WTC11 (cell line): ENCODE measurements at regions not wholly inside any gene's neighbourhood (a gene's known extent, or its start where the extent isn't known, plus 50 kb on each side); places are given as distances from the start of the nearest gene placed in this dataset.

ENCODE experiments used
- ATAC-seq: fragments of 200-7000 bp; cut with Tn5 transposase; 2 replicates; pipeline ENCODE4 v1.10.0; 2021; ENCODE audit warnings: mild to moderate bottlenecking, moderate library complexity
- CTCF ChIA-PET: fragments of 300-600 bp; sonication (Branson Sonifier 250); formaldehyde crosslinking; loops from one replicate; lab custom pipeline; 2021; ENCODE audit warnings: antibody characterized with exemption; lab: Charles Lee
- POLR2A ChIA-PET: fragments of 350-600 bp; sonication (Branson Sonifier 250); formaldehyde crosslinking; loops from one replicate; lab custom pipeline; 2021; ENCODE audit warnings: antibody characterized with exemption; lab: Charles Lee
- DNase-seq: peaks from one replicate; pipeline ENCODE4 v3.0.0; 2021; ENCODE audit warnings: low spot score
- H3K27ac Mint-ChIP-seq: 2 replicates; pipeline ENCODE4 v1.8.0; 2021; ENCODE audit warnings: mixed read lengths
- H3K27me3 Mint-ChIP-seq: 2 replicates; pipeline ENCODE4 v1.8.0; 2021; ENCODE audit warnings: low read depth, mild to moderate bottlenecking, moderate library complexity, mixed read lengths
- H3K36me3 Mint-ChIP-seq: 2 replicates; pipeline ENCODE4 v1.8.0; 2021; ENCODE audit warnings: mixed read lengths
- H3K4me1 Mint-ChIP-seq: 2 replicates; pipeline ENCODE4 v1.8.0; 2022; ENCODE audit warnings: mixed read lengths
- H3K4me3 Mint-ChIP-seq: 2 replicates; pipeline ENCODE4 v1.8.0; 2021; ENCODE audit warnings: mild to moderate bottlenecking, moderate library complexity, mixed read lengths
- H3K9me3 Mint-ChIP-seq: 2 replicates; pipeline ENCODE4 v1.8.0; 2021; ENCODE audit warnings: mixed read lengths
- ATF1 ChIP-seq: sonication (generic); formaldehyde crosslinking; IDR thresholded peaks from 2 replicates; pipeline ENCODE4 v1.8.1; 2023; ENCODE audit warnings: mild to moderate bottlenecking, moderate library complexity, missing genetic modification reagents
- EMX1 ChIP-seq: fragments of 250-450 bp; sonication (Bioruptor Pico); IDR thresholded peaks from 2 replicates; pipeline ENCODE4 v1.8.0; 2021; ENCODE audit warnings: mild to moderate bottlenecking
- ESRRA ChIP-seq: sonication (generic); formaldehyde crosslinking; IDR thresholded peaks from 2 replicates; pipeline ENCODE4 v1.8.1; 2022; ENCODE audit warnings: mild to moderate bottlenecking, missing genetic modification reagents, borderline replicate concordance
- FOXK1 ChIP-seq: sonication (generic); formaldehyde crosslinking; IDR thresholded peaks from 2 replicates; pipeline ENCODE4 v1.8.0; 2022; ENCODE audit warnings: mild to moderate bottlenecking, moderate library complexity, missing genetic modification reagents
- FOXP1 ChIP-seq: sonication (generic); formaldehyde crosslinking; IDR thresholded peaks from 2 replicates; pipeline ENCODE4 v1.8.0; 2022; ENCODE audit warnings: missing genetic modification reagents, mild to moderate bottlenecking, moderate library complexity, borderline replicate concordance
- GRHL2 ChIP-seq: fragments of 250-450 bp; sonication (Bioruptor Pico); IDR thresholded peaks from 2 replicates; pipeline ENCODE4 v1.8.0; 2022; ENCODE audit warnings: mild to moderate bottlenecking, moderate library complexity; ENCODE audit not compliant: insufficient replicate concordance, severe bottlenecking
- GTF2I ChIP-seq: fragments of 250-450 bp; sonication (Bioruptor Pico); conservative IDR thresholded peaks from 2 replicates; pipeline ENCODE4 v1.4.0; 2021; ENCODE audit warnings: mild to moderate bottlenecking
- IRF2 ChIP-seq: sonication (generic); formaldehyde crosslinking; IDR thresholded peaks from 2 replicates; pipeline ENCODE4 v1.8.0; 2022; ENCODE audit warnings: low read depth, missing genetic modification reagents, borderline replicate concordance
- JAZF1 ChIP-seq: fragments of 250-450 bp; sonication (Bioruptor Pico); IDR thresholded peaks from 2 replicates; pipeline ENCODE4 v1.9.0; 2021; ENCODE audit warnings: moderate library complexity, mild to moderate bottlenecking, inconsistent platforms
- MXD4 ChIP-seq: fragments of 250-450 bp; sonication (Bioruptor Pico); IDR thresholded peaks from 2 replicates; pipeline ENCODE4 v1.8.0; 2021; ENCODE audit warnings: mild to moderate bottlenecking, moderate library complexity, borderline replicate concordance
- NR3C1 ChIP-seq: sonication (generic); formaldehyde crosslinking; conservative IDR thresholded peaks from 2 replicates; pipeline ENCODE4 v1.8.1; 2023; ENCODE audit warnings: low read depth, mild to moderate bottlenecking, missing genetic modification reagents
- OVOL2 ChIP-seq: fragments of 250-450 bp; sonication (Bioruptor Pico); IDR thresholded peaks from 2 replicates; pipeline ENCODE4 v1.9.0; 2021; ENCODE audit warnings: mild to moderate bottlenecking, borderline replicate concordance
- TEAD1 ChIP-seq: sonication (generic); formaldehyde crosslinking; IDR thresholded peaks from 2 replicates; pipeline ENCODE4 v1.8.0; 2022; ENCODE audit warnings: mild to moderate bottlenecking, missing genetic modification reagents
- ZBTB43 ChIP-seq: sonication (generic); formaldehyde crosslinking; IDR thresholded peaks from 2 replicates; pipeline ENCODE4 v1.8.1; 2023; ENCODE audit warnings: mild to moderate bottlenecking, missing genetic modification reagents
- ZNF416 ChIP-seq: fragments of 250-450 bp; sonication (Bioruptor Pico); IDR thresholded peaks from 2 replicates; pipeline ENCODE4 v1.9.0; 2021; ENCODE audit warnings: mild to moderate bottlenecking, inconsistent platforms
- ZNF423 ChIP-seq: fragments of 250-450 bp; sonication (Bioruptor Pico); IDR thresholded peaks from 2 replicates; pipeline ENCODE4 v2.1.2; 2022; ENCODE audit warnings: mild to moderate bottlenecking, moderate library complexity
- TF ChIP-seq, protein P1 (sequence below): sonication (generic); formaldehyde crosslinking; IDR thresholded peaks from 2 replicates; pipeline ENCODE4 v1.8.1; 2023; ENCODE audit warnings: mild to moderate bottlenecking, missing genetic modification reagents, borderline replicate concordance
- TF ChIP-seq, protein P2 (sequence below): sonication (generic); formaldehyde crosslinking; IDR thresholded peaks from 2 replicates; pipeline ENCODE4 v1.8.0; 2023; ENCODE audit warnings: missing genetic modification reagents, mild to moderate bottlenecking, borderline replicate concordance
- TF ChIP-seq, protein P3 (sequence below): sonication (generic); formaldehyde crosslinking; IDR thresholded peaks from 2 replicates; pipeline ENCODE4 v1.8.1; 2023; ENCODE audit warnings: mild to moderate bottlenecking, moderate library complexity, missing genetic modification reagents
- TF ChIP-seq, protein P4 (sequence below): sonication (generic); formaldehyde crosslinking; IDR thresholded peaks from 2 replicates; pipeline ENCODE4 v1.8.1; 2023; ENCODE audit warnings: mild to moderate bottlenecking, missing genetic modification reagents
- TF ChIP-seq, protein P5 (sequence below): sonication (generic); formaldehyde crosslinking; IDR thresholded peaks from 2 replicates; pipeline ENCODE4 v1.8.1; 2022; ENCODE audit warnings: mild to moderate bottlenecking, missing genetic modification reagents, moderate library complexity, borderline replicate concordance
- TF ChIP-seq, protein P6 (sequence below): sonication (generic); formaldehyde crosslinking; IDR thresholded peaks from 2 replicates; pipeline ENCODE4 v1.8.1; 2022; ENCODE audit warnings: low read depth, missing genetic modification reagents, borderline replicate concordance

DNA sequence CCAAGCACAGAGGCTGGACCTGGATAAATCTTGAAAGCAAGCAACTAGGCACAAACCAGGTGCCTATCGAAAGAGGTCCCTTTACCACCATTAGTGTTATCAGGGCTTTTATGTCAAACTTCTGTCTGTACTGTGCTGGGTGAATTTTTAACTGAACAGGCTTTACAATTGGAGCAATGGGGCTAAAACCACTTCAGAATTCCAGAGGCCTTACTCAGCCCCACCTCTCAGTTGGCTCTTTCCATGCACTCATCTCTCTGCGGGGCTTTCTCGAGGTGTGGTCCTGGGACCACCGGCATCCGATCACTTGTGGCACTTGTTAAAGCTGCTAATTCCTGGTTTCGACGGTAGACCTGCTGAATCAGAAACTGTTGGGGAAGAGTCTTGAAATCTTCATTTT is 232.5 kb downstream of the SOX4 start:
- POLR2A ChIA-PET: no interaction called here

DNA sequence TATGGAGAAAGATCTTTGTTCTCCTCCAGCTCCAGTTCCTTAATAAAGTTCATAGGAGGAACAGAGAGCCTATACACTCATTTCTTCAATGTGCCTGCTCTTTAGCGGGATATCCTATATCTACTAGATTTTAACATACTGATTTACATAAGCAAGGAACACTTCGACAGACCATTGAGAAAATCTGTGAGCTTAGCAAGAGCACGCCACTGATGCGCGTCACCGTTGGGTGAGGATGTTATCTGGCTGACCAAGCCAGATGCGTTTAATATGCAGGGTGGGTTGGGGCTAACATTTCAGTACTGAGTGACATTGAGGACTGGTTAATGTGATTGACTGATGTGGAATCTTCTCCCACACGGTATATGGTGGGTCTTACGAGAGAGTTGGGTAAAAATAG is 233.4 kb downstream of the SOX4 start:
- DNase-seq: no peak
- Mint-ChIP-seq H3K27me3 (no peaks in the 10 kb centered on the region), H3K4me3 (no peak overlapping the region), H3K4me1 (peaks cover 81% of the 10 kb centered on the region), H3K36me3 (no peaks in the 10 kb centered on the region), H3K9me3 (no peaks in the 10 kb centered on the region), H3K27ac (peak overlapping the region; percentile 87)
- POLR2A ChIA-PET: interaction anchor here (0.5 kb wide), 1 partner anchor 131 kb away, joined by 3 read pairs; no protein-coding TSS in a partner anchor
- peak; percentile 40 for ATAC-seq
- CTCF ChIA-PET: interaction anchor here (0.7 kb wide), 1 partner anchor 141 kb away, joined by 6 read pairs; no protein-coding TSS in a partner anchor
- TF ChIP-seq ESRRA (CRISPR knock-in tag) (no peak), OVOL2 (CRISPR knock-in tag) (no peak), JAZF1 (no peak)
- TF ChIP-seq, protein P1, sequence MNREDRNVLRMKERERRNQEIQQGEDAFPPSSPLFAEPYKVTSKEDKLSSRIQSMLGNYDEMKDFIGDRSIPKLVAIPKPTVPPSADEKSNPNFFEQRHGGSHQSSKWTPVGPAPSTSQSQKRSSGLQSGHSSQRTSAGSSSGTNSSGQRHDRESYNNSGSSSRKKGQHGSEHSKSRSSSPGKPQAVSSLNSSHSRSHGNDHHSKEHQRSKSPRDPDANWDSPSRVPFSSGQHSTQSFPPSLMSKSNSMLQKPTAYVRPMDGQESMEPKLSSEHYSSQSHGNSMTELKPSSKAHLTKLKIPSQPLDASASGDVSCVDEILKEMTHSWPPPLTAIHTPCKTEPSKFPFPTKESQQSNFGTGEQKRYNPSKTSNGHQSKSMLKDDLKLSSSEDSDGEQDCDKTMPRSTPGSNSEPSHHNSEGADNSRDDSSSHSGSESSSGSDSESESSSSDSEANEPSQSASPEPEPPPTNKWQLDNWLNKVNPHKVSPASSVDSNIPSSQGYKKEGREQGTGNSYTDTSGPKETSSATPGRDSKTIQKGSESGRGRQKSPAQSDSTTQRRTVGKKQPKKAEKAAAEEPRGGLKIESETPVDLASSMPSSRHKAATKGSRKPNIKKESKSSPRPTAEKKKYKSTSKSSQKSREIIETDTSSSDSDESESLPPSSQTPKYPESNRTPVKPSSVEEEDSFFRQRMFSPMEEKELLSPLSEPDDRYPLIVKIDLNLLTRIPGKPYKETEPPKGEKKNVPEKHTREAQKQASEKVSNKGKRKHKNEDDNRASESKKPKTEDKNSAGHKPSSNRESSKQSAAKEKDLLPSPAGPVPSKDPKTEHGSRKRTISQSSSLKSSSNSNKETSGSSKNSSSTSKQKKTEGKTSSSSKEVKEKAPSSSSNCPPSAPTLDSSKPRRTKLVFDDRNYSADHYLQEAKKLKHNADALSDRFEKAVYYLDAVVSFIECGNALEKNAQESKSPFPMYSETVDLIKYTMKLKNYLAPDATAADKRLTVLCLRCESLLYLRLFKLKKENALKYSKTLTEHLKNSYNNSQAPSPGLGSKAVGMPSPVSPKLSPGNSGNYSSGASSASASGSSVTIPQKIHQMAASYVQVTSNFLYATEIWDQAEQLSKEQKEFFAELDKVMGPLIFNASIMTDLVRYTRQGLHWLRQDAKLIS (CRISPR knock-in tag): no peak
- TF ChIP-seq, protein P2, sequence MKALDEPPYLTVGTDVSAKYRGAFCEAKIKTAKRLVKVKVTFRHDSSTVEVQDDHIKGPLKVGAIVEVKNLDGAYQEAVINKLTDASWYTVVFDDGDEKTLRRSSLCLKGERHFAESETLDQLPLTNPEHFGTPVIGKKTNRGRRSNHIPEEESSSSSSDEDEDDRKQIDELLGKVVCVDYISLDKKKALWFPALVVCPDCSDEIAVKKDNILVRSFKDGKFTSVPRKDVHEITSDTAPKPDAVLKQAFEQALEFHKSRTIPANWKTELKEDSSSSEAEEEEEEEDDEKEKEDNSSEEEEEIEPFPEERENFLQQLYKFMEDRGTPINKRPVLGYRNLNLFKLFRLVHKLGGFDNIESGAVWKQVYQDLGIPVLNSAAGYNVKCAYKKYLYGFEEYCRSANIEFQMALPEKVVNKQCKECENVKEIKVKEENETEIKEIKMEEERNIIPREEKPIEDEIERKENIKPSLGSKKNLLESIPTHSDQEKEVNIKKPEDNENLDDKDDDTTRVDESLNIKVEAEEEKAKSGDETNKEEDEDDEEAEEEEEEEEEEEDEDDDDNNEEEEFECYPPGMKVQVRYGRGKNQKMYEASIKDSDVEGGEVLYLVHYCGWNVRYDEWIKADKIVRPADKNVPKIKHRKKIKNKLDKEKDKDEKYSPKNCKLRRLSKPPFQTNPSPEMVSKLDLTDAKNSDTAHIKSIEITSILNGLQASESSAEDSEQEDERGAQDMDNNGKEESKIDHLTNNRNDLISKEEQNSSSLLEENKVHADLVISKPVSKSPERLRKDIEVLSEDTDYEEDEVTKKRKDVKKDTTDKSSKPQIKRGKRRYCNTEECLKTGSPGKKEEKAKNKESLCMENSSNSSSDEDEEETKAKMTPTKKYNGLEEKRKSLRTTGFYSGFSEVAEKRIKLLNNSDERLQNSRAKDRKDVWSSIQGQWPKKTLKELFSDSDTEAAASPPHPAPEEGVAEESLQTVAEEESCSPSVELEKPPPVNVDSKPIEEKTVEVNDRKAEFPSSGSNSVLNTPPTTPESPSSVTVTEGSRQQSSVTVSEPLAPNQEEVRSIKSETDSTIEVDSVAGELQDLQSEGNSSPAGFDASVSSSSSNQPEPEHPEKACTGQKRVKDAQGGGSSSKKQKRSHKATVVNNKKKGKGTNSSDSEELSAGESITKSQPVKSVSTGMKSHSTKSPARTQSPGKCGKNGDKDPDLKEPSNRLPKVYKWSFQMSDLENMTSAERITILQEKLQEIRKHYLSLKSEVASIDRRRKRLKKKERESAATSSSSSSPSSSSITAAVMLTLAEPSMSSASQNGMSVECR (CRISPR knock-in tag): no peak

More for the DNA sequence above, 232.5 kb downstream of the SOX4 start:
- H3K4me1 Mint-ChIP-seq: peaks cover 73% of the 10 kb centered on the region
- no peak for TF ChIP-seq ZNF416 (CRISPR knock-in tag)
- TF ChIP-seq NR3C1 (CRISPR knock-in tag): no peak
- TF ChIP-seq EMX1 (CRISPR knock-in tag): no peak
- no peak for TF ChIP-seq TEAD1 (CRISPR knock-in tag)
- TF ChIP-seq, protein P3, sequence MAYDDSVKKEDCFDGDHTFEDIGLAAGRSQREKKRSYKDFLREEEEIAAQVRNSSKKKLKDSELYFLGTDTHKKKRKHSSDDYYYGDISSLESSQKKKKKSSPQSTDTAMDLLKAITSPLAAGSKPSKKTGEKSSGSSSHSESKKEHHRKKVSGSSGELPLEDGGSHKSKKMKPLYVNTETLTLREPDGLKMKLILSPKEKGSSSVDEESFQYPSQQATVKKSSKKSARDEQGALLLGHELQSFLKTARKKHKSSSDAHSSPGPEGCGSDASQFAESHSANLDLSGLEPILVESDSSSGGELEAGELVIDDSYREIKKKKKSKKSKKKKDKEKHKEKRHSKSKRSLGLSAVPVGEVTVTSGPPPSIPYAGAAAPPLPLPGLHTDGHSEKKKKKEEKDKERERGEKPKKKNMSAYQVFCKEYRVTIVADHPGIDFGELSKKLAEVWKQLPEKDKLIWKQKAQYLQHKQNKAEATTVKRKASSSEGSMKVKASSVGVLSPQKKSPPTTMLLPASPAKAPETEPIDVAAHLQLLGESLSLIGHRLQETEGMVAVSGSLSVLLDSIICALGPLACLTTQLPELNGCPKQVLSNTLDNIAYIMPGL: no peak
- no peak for TF ChIP-seq ATF1 (CRISPR knock-in tag)
- TF ChIP-seq ZBTB43 (CRISPR knock-in tag): no peak
- no peak for TF ChIP-seq FOXP1 (CRISPR knock-in tag)
- TF ChIP-seq, protein P4, sequence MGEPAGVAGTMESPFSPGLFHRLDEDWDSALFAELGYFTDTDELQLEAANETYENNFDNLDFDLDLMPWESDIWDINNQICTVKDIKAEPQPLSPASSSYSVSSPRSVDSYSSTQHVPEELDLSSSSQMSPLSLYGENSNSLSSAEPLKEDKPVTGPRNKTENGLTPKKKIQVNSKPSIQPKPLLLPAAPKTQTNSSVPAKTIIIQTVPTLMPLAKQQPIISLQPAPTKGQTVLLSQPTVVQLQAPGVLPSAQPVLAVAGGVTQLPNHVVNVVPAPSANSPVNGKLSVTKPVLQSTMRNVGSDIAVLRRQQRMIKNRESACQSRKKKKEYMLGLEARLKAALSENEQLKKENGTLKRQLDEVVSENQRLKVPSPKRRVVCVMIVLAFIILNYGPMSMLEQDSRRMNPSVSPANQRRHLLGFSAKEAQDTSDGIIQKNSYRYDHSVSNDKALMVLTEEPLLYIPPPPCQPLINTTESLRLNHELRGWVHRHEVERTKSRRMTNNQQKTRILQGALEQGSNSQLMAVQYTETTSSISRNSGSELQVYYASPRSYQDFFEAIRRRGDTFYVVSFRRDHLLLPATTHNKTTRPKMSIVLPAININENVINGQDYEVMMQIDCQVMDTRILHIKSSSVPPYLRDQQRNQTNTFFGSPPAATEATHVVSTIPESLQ: no peak
- TF ChIP-seq FOXK1: no peak
- no peak for TF ChIP-seq GRHL2 (CRISPR knock-in tag)
- TF ChIP-seq GTF2I (CRISPR knock-in tag): no peak
- no peak for TF ChIP-seq ZNF423 (CRISPR knock-in tag)
- TF ChIP-seq IRF2 (CRISPR knock-in tag): no peak
- TF ChIP-seq MXD4 (CRISPR knock-in tag): no peak
- TF ChIP-seq, protein P5, sequence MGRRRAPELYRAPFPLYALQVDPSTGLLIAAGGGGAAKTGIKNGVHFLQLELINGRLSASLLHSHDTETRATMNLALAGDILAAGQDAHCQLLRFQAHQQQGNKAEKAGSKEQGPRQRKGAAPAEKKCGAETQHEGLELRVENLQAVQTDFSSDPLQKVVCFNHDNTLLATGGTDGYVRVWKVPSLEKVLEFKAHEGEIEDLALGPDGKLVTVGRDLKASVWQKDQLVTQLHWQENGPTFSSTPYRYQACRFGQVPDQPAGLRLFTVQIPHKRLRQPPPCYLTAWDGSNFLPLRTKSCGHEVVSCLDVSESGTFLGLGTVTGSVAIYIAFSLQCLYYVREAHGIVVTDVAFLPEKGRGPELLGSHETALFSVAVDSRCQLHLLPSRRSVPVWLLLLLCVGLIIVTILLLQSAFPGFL (CRISPR knock-in tag): no peak
- TF ChIP-seq, protein P6, sequence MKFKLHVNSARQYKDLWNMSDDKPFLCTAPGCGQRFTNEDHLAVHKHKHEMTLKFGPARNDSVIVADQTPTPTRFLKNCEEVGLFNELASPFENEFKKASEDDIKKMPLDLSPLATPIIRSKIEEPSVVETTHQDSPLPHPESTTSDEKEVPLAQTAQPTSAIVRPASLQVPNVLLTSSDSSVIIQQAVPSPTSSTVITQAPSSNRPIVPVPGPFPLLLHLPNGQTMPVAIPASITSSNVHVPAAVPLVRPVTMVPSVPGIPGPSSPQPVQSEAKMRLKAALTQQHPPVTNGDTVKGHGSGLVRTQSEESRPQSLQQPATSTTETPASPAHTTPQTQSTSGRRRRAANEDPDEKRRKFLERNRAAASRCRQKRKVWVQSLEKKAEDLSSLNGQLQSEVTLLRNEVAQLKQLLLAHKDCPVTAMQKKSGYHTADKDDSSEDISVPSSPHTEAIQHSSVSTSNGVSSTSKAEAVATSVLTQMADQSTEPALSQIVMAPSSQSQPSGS: no peak
- no peaks in the 10 kb centered on the region for H3K9me3 Mint-ChIP-seq
- H3K4me3 Mint-ChIP-seq: no peak overlapping the region
- CTCF ChIA-PET: no interaction called here
- peak overlapping the region; percentile 77 for H3K27ac Mint-ChIP-seq
- ATAC-seq (peak; percentile 70), DNase-seq (peak; percentile 38)
- no peaks in the 10 kb centered on the region for H3K27me3 Mint-ChIP-seq
- H3K36me3 Mint-ChIP-seq: no peaks in the 10 kb centered on the region
